Endodermal cell (in vitro differentiated cells): ENCODE measurements at regions not wholly inside any gene's neighbourhood (a gene's known extent, or its start where the extent isn't known, plus 50 kb on each side); places are given as distances from the start of the nearest gene placed in this dataset.

Source experiments
- DNase-seq: peaks from one replicate; pipeline ENCODE4 v3.0.0-alpha.2; 2017
- H3K27ac ChIP-seq: 2 replicates; pipeline ENCODE4 v1.5.1; 2013; ENCODE audit warnings: mild to moderate bottlenecking, low read depth, low read length, moderate library complexity
- H3K27me3 ChIP-seq: 2 replicates; pipeline ENCODE4 v1.6.1; 2013; ENCODE audit warnings: mild to moderate bottlenecking, low read length, moderate library complexity; ENCODE audit not compliant: insufficient read depth, control insufficient read depth, poor library complexity, severe bottlenecking
- H3K36me3 ChIP-seq: 2 replicates; pipeline ENCODE4 v1.7.0; 2013; ENCODE audit warnings: mild to moderate bottlenecking, low read length, moderate library complexity; ENCODE audit not compliant: control insufficient read depth, insufficient read depth
- H3K4me1 ChIP-seq: one replicate; pipeline ENCODE4 v1.7.0; 2013; ENCODE audit warnings: low read length; ENCODE audit not compliant: control insufficient read depth, insufficient read depth
- H3K4me3 ChIP-seq: 2 replicates; pipeline ENCODE4 v1.5.1; 2013; ENCODE audit warnings: mild to moderate bottlenecking, low read length, moderate library complexity
- H3K9ac ChIP-seq: 2 replicates; pipeline ENCODE4 v1.6.1; 2013; ENCODE audit warnings: mild to moderate bottlenecking, low read length, moderate library complexity; ENCODE audit not compliant: poor library complexity, severe bottlenecking; ENCODE audit errors: extremely low read depth
- H3K9me3 ChIP-seq: 2 replicates; pipeline ENCODE4 v1.6.1; 2013; ENCODE audit warnings: mild to moderate bottlenecking, low read length, moderate library complexity; ENCODE audit not compliant: control insufficient read depth
- H3K27ac Mint-ChIP-seq: 2 replicates; pipeline ENCODE4 v1.8.0; 2020; ENCODE audit warnings: mixed read lengths
- H3K27me3 Mint-ChIP-seq: 2 replicates; pipeline ENCODE4 v1.8.0; 2021; ENCODE audit warnings: mild to moderate bottlenecking, mixed read lengths; ENCODE audit not compliant: insufficient read depth
- H3K36me3 Mint-ChIP-seq: 2 replicates; pipeline ENCODE4 v1.8.0; 2020; ENCODE audit warnings: low read depth, mixed read lengths
- H3K4me1 Mint-ChIP-seq: 2 replicates; pipeline ENCODE4 v1.8.0; 2020; ENCODE audit warnings: mixed read lengths
- H3K4me3 Mint-ChIP-seq: 2 replicates; pipeline ENCODE4 v1.8.0; 2020; ENCODE audit warnings: mild to moderate bottlenecking, moderate library complexity, mixed read lengths
- H3K9me3 Mint-ChIP-seq: 2 replicates; pipeline ENCODE4 v1.8.0; 2020; ENCODE audit warnings: mild to moderate bottlenecking, mixed read lengths
- WGBS, 2 experiments: methylation state at CpG; one replicate each; pipeline versions ENCODE4 v1.1.5 to v1.1.7; 2013; ENCODE audit warnings: missing lambda C conversion rate in 2 of 2, mixed read lengths in 1 of 2; ENCODE audit not compliant: insufficient coverage in 1 of 2, insufficient read length in 1 of 2; 5-methylcytosine and 5-hydroxymethylcytosine counted together
- TF ChIP-seq, protein P1 (sequence below): fragments of 200-600 bp; sonication (generic); conservative IDR thresholded peaks from 2 replicates; pipeline ENCODE4 v1.5.0; 2021; ENCODE audit warnings: antibody characterized with exemption, mild to moderate bottlenecking

DNA sequence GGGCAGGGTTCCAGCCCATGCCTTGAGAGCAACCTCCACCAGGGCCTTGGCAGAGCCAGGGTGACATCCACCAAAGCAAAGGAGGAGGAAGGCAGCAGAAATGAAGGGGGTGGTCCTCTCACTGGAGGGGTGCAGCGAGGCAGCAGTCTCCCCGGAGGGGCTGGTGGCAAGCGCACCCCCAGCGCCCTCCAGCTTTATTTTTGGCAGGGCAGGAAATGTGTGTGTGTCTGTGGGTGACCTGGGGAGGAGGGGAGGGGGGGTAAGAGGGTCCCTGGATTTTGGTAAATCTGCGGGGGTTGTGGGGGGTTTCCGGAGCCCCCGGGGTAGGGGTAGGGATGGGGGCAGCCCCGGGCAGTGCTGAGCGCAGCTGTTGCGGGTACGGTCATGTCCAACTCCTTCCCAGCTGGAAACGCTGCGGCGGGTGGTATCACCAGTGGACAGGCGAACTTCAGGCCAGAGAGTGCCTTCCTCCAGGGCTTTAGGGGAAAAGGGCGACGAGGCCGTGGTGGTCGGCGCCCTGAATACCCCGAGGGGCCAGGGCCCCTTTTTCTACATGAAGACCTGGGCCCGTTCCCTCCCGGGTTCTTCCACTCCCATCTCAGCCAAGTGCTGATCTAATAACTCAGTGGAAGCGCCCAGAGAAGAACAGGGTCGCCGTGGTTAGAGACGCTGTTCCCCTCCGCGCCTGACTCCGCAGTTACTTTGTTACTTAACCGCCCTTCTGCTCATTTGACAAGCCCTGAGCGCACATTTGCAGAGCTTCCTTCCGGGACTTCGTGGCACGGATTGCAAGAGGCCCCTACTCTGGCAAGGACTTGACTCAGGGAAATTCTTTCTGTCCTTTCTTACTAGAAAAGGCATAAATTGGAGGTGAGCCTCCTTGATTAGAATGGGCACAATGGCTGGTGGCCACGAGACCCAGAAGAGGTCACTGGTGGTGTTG, 55.2 kb downstream of the FOS start:
- no peaks in the 10 kb centered on the region for H3K4me1 Mint-ChIP-seq
- H3K27ac Mint-ChIP-seq = no peak overlapping the region
- Histone ChIP-seq H3K27ac (no peak overlapping the region), H3K36me3 (no peaks in the 10 kb centered on the region), H3K9me3 (no peaks in the 10 kb centered on the region), H3K4me3 (no peak overlapping the region), H3K27me3 (peaks cover 4% of the 10 kb centered on the region), H3K9ac (no peak overlapping the region), H3K4me1 (no peaks in the 10 kb centered on the region)
- TF ChIP-seq, protein P1, sequence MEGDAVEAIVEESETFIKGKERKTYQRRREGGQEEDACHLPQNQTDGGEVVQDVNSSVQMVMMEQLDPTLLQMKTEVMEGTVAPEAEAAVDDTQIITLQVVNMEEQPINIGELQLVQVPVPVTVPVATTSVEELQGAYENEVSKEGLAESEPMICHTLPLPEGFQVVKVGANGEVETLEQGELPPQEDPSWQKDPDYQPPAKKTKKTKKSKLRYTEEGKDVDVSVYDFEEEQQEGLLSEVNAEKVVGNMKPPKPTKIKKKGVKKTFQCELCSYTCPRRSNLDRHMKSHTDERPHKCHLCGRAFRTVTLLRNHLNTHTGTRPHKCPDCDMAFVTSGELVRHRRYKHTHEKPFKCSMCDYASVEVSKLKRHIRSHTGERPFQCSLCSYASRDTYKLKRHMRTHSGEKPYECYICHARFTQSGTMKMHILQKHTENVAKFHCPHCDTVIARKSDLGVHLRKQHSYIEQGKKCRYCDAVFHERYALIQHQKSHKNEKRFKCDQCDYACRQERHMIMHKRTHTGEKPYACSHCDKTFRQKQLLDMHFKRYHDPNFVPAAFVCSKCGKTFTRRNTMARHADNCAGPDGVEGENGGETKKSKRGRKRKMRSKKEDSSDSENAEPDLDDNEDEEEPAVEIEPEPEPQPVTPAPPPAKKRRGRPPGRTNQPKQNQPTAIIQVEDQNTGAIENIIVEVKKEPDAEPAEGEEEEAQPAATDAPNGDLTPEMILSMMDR = no peak
- 92 to 94% methylated on average over 25 to 36 of the region's 36 CpGs for WGBS, 2 experiments
- H3K27me3 Mint-ChIP-seq = peaks cover 5% of the 10 kb centered on the region
- DNase-seq = no peak
- no peaks in the 10 kb centered on the region for H3K36me3 Mint-ChIP-seq
- H3K4me3 Mint-ChIP-seq = no peak overlapping the region
- peaks cover 14% of the 10 kb centered on the region for H3K9me3 Mint-ChIP-seq

DNA sequence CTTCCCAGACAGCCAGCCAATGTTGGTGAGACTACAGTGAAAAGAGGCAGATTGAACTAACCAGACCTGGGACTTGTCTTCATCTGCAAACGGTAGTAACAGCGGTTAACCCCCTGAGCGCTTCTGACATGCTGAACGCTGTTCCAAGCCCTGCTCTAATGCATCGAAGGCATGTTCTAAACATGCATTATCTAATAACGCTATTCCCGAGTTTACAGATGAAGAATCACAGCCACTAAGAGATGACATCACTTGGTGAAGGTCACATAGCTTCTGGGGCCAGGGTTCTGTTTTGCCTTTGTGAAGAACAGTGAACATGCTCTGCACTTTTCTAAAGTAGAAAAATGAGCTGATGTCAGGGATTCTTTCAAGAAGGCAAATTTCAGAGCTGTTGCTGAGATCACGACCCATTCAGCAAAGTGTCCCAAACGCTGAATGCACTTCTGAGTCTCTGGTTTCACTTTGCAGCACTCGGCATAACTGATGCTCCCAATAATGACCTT, 56.0 kb downstream of the FOS start:
- Histone ChIP-seq H3K4me3 (no peak overlapping the region), H3K9ac (no peak overlapping the region), H3K9me3 (no peaks in the 10 kb centered on the region), H3K27ac (no peak overlapping the region), H3K27me3 (peaks cover 4% of the 10 kb centered on the region), H3K4me1 (no peaks in the 10 kb centered on the region), H3K36me3 (no peaks in the 10 kb centered on the region)
- WGBS, 2 experiments = 94% methylated on average over 10 of the region's 10 CpGs
- Mint-ChIP-seq H3K9me3 (peaks cover 14% of the 10 kb centered on the region), H3K4me1 (no peaks in the 10 kb centered on the region), H3K27me3 (peaks cover 7% of the 10 kb centered on the region), H3K36me3 (no peaks in the 10 kb centered on the region), H3K4me3 (no peak overlapping the region), H3K27ac (no peak overlapping the region)
- TF ChIP-seq, protein P1 = no peak
- no peak for DNase-seq

DNA sequence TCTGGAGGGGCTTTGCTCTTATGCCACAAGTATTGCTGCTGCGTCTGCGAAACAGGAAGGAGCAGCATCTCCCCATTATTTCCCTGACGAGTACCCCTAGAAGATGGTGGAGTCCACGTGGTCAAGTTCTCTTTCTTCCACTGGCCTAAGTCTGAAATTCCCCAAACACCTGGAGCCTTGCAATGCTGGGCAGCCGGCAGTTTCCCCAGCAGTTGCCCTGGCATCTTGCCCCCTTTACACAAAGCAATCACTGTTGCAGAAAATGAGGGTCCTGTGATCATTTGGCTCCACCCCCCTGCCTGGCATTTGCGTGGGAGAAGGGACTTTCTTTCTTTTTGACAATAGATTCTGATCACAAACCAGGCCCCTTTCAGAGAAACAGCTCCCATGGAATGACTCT, 56.9 kb downstream of the FOS start:
- no peak overlapping the region for H3K27ac ChIP-seq
- DNase-seq = no peak
- TF ChIP-seq, protein P1 = no peak
- H3K36me3 Mint-ChIP-seq = no peaks in the 10 kb centered on the region
- WGBS, 2 experiments = 89 to 94% methylated on average over 5 to 6 of the region's 6 CpGs
- H3K27ac Mint-ChIP-seq = no peak overlapping the region
- no peaks in the 10 kb centered on the region for H3K4me1 ChIP-seq
- no peaks in the 10 kb centered on the region for H3K4me1 Mint-ChIP-seq
- H3K4me3 Mint-ChIP-seq = no peak overlapping the region
- H3K9me3 ChIP-seq = no peaks in the 10 kb centered on the region
- H3K36me3 ChIP-seq = no peaks in the 10 kb centered on the region
- H3K4me3 ChIP-seq = no peak overlapping the region
- H3K9me3 Mint-ChIP-seq = peaks cover 14% of the 10 kb centered on the region
- peaks cover 4% of the 10 kb centered on the region for H3K27me3 ChIP-seq
- H3K27me3 Mint-ChIP-seq = peaks cover 7% of the 10 kb centered on the region
- no peak overlapping the region for H3K9ac ChIP-seq
